Transverse colon (tissue), 4 donors: ENCODE measurements at regions not wholly inside any gene's neighbourhood (a gene's known extent, or its start where the extent isn't known, plus 50 kb on each side); places are given as distances from the start of the nearest gene placed in this dataset.

ENCODE experiments used
- EP300 ChIP-seq: sonication (generic); formaldehyde crosslinking; IDR thresholded peaks from one replicate; pipeline ENCODE4 v1.6.1; 2017; ENCODE audit warnings: antibody characterized with exemption, low read depth
- POLR2A ChIP-seq: fragments of 450-650 bp; IDR thresholded peaks from one replicate; pipeline ENCODE4 v1.6.1; 2016; ENCODE audit warnings: antibody characterized with exemption, mild to moderate bottlenecking, moderate library complexity
- POLR2AphosphoS5 ChIP-seq, 3 donors: sonication (generic); formaldehyde crosslinking; IDR thresholded peaks; one replicate each; pipeline ENCODE4 v1.6.1; 2016; ENCODE audit warnings: antibody characterized with exemption in 3 of 3
- TF ChIP-seq, protein P1 (sequence below), 5 experiments: fragments of 200-600 bp in 3 of 5; fragments of 450-650 bp in 2 of 5; sonication (generic) in 3 of 5; IDR thresholded peaks; 1 replicate in 2 of 5; 2 replicates in 3 of 5; pipeline ENCODE4 v1.5.1; 2016 to 2017; ENCODE audit warnings: antibody characterized with exemption in 5 of 5, inconsistent platforms in 3 of 5, mild to moderate bottlenecking in 2 of 5, moderate library complexity in 1 of 5

DNA sequence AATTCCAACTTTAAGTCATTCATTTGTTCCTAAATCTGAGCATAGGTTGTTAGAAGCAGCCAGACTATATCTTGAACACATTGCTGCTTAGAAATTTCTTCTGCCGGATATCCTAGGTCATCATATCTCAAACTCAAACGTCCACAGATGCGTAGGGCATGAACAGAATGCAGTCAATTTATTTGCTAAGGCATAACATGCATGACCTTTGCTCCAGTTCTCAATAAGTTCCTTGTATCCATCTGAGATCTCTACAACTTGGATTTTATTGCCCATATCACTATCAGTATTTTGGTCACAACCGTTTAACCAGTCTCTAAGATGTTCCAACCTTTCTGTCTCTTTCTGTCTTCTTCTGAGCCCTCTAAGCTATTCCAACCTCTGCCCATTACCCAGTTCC lies 210.9 kb upstream of the MANEA start:
- TF ChIP-seq, protein P1, sequence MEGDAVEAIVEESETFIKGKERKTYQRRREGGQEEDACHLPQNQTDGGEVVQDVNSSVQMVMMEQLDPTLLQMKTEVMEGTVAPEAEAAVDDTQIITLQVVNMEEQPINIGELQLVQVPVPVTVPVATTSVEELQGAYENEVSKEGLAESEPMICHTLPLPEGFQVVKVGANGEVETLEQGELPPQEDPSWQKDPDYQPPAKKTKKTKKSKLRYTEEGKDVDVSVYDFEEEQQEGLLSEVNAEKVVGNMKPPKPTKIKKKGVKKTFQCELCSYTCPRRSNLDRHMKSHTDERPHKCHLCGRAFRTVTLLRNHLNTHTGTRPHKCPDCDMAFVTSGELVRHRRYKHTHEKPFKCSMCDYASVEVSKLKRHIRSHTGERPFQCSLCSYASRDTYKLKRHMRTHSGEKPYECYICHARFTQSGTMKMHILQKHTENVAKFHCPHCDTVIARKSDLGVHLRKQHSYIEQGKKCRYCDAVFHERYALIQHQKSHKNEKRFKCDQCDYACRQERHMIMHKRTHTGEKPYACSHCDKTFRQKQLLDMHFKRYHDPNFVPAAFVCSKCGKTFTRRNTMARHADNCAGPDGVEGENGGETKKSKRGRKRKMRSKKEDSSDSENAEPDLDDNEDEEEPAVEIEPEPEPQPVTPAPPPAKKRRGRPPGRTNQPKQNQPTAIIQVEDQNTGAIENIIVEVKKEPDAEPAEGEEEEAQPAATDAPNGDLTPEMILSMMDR (IDR thresholded peaks at IDR 0.05), result no peak
- no peak for TF ChIP-seq POLR2A
- no peak for TF ChIP-seq EP300
- no peak for TF ChIP-seq POLR2AphosphoS5 (IDR thresholded peaks at IDR 0.05)
